Stimulated activated naive B cell treated with anti-CD40 and anti-IgM and Interleukin-4, amounts not matched to agents 10 μg/mL and 1 μg/mL and 100 μg/mL, for 72 hours (primary cell): ENCODE measurements at regions not wholly inside any gene's neighbourhood (a gene's known extent, or its start where the extent isn't known, plus 50 kb on each side); places are given as distances from the start of the nearest gene placed in this dataset.
"Not testable (repeated sequence)": the region's sequence is repeated elsewhere in the genome, so short reads cannot be mapped to it uniquely, and the experiment has no call there.

ENCODE experiments used
- ATAC-seq, 2 donors: fragments of 150-1000 bp; cut with Tn5 transposase; replicated peaks; 2 replicates each; pipeline ENCODE4 v1.10.0; 2021; ENCODE audit warnings: moderate library complexity in 1 of 2
- DNase-seq: peaks from one replicate; pipeline ENCODE4 v3.0.0; 2021
- H3K27ac Mint-ChIP-seq: one replicate; pipeline ENCODE4 v1.8.0; 2022; ENCODE audit warnings: mild to moderate bottlenecking, mixed read lengths
- H3K27me3 Mint-ChIP-seq, 2 donors: one replicate each; pipeline ENCODE4 v1.8.0; 2022; ENCODE audit warnings: mixed read lengths in 2 of 2
- H3K36me3 Mint-ChIP-seq, 2 donors: one replicate each; pipeline ENCODE4 v1.8.0; 2022; ENCODE audit warnings: mixed read lengths in 2 of 2, mild to moderate bottlenecking in 1 of 2
- H3K4me1 Mint-ChIP-seq, 2 donors: one replicate each; pipeline ENCODE4 v1.8.0; 2022; ENCODE audit warnings: mixed read lengths in 2 of 2, mild to moderate bottlenecking in 1 of 2
- H3K4me3 Mint-ChIP-seq, 2 donors: one replicate each; pipeline ENCODE4 v1.8.0; 2022; ENCODE audit warnings: mild to moderate bottlenecking in 2 of 2, mixed read lengths in 2 of 2, moderate library complexity in 1 of 2
- H3K9me3 Mint-ChIP-seq, 2 donors: one replicate each; pipeline ENCODE4 v1.8.0; 2022; ENCODE audit warnings: mixed read lengths in 2 of 2, mild to moderate bottlenecking in 1 of 2

DNA sequence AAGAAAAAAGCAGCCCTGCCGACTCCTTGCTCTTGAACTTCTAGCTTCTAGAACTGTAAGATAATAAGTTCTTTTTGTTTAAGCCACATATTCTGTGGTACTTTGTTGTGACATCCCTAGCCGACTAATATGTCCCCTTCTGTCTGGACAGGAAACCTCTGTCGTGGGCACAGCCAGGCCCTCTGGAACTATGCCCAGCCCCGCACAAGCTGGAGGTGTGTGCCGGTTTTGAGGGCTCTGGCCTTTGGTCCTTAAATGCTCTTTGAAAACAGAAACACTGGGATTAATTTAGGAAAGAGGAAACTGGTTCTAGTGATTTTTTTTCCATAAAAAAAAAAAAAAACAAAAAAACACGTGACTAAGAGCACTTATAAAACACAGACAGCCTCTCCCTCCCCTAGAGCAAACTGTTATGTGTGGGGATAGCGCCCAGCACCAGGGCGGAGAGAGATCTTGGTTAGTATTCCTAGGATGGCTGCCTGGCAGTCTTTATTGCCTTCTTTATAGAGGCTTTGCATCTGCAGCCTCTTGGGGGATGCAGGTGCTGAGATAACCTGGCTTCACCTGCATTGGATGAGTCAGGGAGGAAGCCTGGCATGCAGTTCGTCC lies 244.3 kb downstream of the NFATC2 start:
- H3K4me3 Mint-ChIP-seq, result no peak overlapping the region
- H3K9me3 Mint-ChIP-seq, result peaks cover 3 to 9% of the 10 kb centered on the region in 2 donors
- H3K36me3 Mint-ChIP-seq, result peaks cover 0 to 2% of the 10 kb centered on the region in 2 donors
- no peaks in the 10 kb centered on the region for H3K4me1 Mint-ChIP-seq
- ATAC-seq, result no peak
- H3K27me3 Mint-ChIP-seq, result peaks cover 31 to 36% of the 10 kb centered on the region in 2 donors
- no peak for DNase-seq
- H3K27ac Mint-ChIP-seq, result no peak overlapping the region

DNA sequence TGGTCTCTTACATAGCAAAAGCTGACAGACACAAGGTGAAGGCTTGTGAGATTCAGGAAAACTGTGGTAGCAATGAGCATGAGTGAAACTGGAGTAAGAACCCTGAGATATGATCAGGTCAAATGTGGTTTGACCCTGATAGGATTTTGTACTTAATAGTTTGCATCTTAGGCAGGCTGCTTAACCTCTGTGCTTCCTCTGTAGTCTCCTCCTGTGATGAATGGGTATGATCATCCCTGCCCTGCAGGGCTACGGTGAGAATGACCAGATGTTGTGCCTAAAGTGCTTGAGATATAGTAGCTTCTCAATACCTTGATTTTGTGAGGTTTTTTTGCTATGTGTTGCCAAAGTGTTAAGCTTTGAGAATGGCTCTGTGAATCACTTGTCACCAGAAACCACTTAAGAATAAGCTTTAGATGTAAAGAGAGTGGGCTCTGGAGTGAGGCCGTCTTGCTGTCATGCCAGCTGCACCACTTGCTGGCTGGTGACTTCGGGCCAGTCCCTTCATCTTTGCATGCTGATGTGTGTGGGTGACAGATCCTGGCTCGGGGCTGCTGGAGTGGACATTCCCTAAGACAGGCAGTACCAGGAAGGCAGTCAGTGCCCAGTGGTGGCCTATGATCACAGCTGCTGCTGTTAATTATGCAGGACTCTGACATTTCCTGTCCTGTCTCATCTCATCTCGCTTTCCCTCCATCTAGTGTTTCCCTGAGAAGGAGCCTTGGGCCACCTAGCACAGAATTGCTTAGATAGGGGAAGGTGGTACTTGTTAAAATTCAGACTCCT lies 254.7 kb downstream of the NFATC2 start:
- Mint-ChIP-seq H3K27me3 (peaks cover 20 to 24% of the 10 kb centered on the region in 2 donors), H3K4me1 (no peaks in the 10 kb centered on the region), H3K4me3 (no peak overlapping the region), H3K36me3 (peaks cover 0 to 3% of the 10 kb centered on the region in 2 donors), H3K9me3 (peaks cover 6 to 9% of the 10 kb centered on the region in 2 donors), H3K27ac (no peak overlapping the region)
- DNase-seq (no peak), ATAC-seq (no peak)

DNA sequence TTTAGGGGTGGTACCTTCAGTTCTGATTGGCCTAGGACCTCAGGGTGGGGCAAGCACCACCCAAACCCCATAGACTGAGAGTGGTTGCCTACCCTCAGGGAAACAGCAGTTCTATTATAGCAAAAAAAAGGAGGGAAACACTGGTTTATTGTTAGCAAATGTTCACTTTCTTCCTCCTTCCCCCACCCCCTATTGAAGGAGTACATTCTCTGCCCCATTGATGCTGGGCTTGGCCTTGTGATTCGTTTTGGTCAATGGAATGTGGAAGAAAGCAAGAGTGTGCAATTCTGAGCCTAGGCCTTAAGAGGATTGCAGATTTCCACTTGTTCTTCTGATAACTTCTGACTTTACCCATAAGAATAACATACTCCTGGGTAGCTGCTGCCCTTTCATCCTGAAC lies 255.8 kb downstream of the NFATC2 start:
- Mint-ChIP-seq H3K27ac (no peak overlapping the region), H3K27me3 (peaks cover 16 to 17% of the 10 kb centered on the region in 2 donors), H3K4me3 (no peak overlapping the region), H3K36me3 (no peaks in the 10 kb centered on the region), H3K4me1 (no peaks in the 10 kb centered on the region), H3K9me3 (peaks cover 5 to 9% of the 10 kb centered on the region in 2 donors)
- DNase-seq (no peak), ATAC-seq (no peak)

DNA sequence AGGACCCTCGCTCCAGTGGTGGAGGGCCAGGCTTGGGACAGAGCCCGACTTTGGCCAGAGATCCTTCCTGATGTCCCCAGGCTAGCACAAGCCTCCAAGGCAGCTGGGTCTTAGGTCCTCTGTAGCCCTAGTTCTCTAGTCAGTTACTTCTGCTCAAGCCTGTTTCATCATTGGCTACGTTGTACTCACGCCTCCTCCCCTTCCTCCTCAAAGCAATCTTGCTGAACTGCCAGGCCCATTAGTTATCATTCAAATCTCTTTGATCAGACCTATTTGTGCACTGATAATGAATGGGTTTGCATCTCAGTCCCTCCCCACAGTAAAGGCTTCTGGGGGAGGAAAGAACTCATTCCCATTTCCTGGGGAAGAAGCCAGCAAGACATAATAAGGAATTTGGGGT lies 256.8 kb downstream of the NFATC2 start:
- Mint-ChIP-seq H3K4me3 (no peak overlapping the region), H3K36me3 (no peaks in the 10 kb centered on the region), H3K27ac (no peak overlapping the region), H3K27me3 (peaks cover 10 to 17% of the 10 kb centered on the region in 2 donors), H3K4me1 (no peaks in the 10 kb centered on the region), H3K9me3 (peaks cover 5 to 9% of the 10 kb centered on the region in 2 donors)
- DNase-seq (no peak), ATAC-seq (no peak)

DNA sequence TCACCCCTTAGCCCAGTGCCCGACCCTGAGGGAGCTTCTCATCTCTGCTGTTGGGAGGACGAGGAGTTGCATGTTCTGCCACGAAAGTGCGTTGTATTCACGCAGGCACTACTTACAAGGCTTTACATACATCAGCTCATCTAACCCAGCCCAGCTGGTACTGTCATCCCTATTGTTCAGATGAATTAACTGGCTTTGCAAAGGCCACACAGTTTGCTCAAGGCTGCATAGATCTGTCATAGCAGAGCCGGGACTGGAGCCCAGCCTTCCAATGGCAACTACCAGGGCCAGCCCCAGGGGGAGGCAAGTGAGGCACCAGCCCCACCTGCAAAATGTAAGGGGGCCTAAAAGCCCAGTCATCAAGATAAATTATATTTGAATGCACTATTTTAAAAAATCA lies 257.6 kb downstream of the NFATC2 start:
- no peaks in the 10 kb centered on the region for H3K4me1 Mint-ChIP-seq
- ATAC-seq (no peak), DNase-seq (no peak)
- H3K27ac Mint-ChIP-seq, result no peak overlapping the region
- peaks cover 5 to 9% of the 10 kb centered on the region in 2 donors for H3K9me3 Mint-ChIP-seq
- no peak overlapping the region for H3K4me3 Mint-ChIP-seq
- H3K27me3 Mint-ChIP-seq, result peaks cover 8 to 12% of the 10 kb centered on the region in 2 donors
- H3K36me3 Mint-ChIP-seq, result no peaks in the 10 kb centered on the region

DNA sequence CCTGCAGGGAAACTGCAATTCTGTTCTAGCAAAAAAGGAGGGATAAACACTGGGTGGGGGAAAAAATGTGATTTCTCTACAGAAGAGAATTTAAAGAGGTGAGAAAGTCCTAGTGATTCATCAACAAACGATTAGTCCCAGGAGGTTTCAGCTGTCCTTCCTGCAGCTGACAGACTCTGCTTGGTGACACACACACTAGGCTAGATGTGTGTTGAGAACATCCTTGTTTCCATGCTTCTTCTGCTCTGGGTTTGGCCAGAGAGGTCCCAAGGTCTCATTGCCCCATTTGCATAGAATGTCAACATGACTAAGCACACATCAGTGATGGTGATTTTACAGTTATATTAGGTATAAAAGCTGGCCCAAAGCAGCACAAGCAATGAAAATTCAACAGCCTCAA lies 258.3 kb downstream of the NFATC2 start:
- Mint-ChIP-seq H3K27me3 (peaks cover 10 to 12% of the 10 kb centered on the region in 2 donors), H3K4me1 (no peaks in the 10 kb centered on the region)

DNA sequence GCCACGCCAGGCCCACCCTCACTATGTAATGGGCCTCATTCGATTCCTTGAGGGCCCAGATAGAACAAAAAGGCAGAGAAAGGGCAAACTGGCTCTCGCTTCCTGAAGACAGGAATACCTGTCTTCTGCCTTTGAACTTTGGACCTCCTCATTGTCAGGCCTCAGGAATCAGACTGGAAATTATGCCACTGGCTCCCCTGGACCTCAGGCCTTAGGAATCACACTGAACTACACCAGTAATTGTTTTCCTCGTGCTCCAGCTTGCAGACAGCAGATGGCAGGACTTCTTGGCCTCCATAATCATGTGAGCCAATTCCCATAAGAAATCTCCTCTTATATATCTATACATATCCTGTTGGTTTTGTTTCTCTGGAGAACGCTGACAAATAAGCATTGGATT lies 258.6 kb upstream of the KCNG1 start:
- Mint-ChIP-seq H3K27ac (no peak overlapping the region), H3K36me3 (no peaks in the 10 kb centered on the region), H3K27me3 (peaks cover 19 to 26% of the 10 kb centered on the region in 2 donors), H3K4me3 (no peak overlapping the region), H3K9me3 (no peaks in the 10 kb centered on the region), H3K4me1 (no peaks in the 10 kb centered on the region)
- DNase-seq (no peak), ATAC-seq (no peak)

More for the DNA sequence above, 258.3 kb downstream of the NFATC2 start:
- Mint-ChIP-seq H3K27ac (no peak overlapping the region), H3K9me3 (peaks cover 5 to 9% of the 10 kb centered on the region in 2 donors), H3K4me3 (no peak overlapping the region), H3K36me3 (no peaks in the 10 kb centered on the region)
- no peak for DNase-seq
- ATAC-seq, result no peak

DNA sequence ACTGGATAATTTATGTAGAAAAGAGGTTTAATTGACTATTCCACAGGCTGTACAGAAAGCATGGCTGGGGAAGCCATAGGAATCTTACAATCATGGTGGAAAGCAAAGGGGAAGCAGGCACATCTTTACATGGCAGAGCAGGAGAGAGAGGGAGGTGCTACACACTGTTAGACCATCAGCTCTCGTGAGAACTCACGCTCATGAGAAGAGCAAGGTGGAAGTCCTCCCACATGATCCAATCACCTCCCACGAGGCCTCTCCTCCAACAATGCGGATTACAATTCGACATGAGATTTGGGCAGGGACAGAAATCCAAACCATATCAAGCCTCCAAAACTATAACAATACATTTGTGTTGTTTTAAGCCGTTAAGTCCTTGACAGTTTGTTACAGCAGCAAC lies 257.1 kb upstream of the KCNG1 start:
- H3K4me3 Mint-ChIP-seq, result no peak overlapping the region
- H3K36me3 Mint-ChIP-seq, result no peaks in the 10 kb centered on the region
- H3K27me3 Mint-ChIP-seq, result peaks cover 28 to 34% of the 10 kb centered on the region in 2 donors
- no peaks in the 10 kb centered on the region for H3K9me3 Mint-ChIP-seq
- ATAC-seq, result no peak
- no peak for DNase-seq
- peaks cover 0 to 3% of the 10 kb centered on the region in 2 donors for H3K4me1 Mint-ChIP-seq
- no peak overlapping the region for H3K27ac Mint-ChIP-seq

DNA sequence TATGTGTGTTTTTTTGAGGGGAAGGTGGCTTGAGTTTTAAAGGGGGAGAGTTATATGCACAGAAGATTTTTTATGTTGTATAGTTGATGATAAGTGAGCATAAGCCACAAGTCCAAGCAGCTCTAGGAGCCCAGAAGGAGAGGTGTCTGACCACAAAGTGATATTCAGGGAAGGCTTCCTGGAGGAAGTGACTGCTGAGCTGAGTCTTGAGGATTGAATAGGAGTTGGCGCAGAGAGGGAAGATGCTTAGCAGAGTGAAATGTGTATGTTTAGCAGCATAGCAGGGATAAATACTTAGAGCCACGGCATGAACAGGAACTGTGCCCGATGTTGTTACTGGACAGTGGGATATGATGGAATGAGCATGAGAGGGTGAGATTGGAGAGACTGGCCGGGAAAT lies 255.1 kb upstream of the KCNG1 start:
- Mint-ChIP-seq H3K4me3 (no peak overlapping the region), H3K27me3 (peaks cover 37 to 45% of the 10 kb centered on the region in 2 donors), H3K9me3 (no peaks in the 10 kb centered on the region), H3K36me3 (no peaks in the 10 kb centered on the region), H3K27ac (no peak overlapping the region), H3K4me1 (peaks cover 0 to 3% of the 10 kb centered on the region in 2 donors)
- ATAC-seq, result no peak
- no peak for DNase-seq

DNA sequence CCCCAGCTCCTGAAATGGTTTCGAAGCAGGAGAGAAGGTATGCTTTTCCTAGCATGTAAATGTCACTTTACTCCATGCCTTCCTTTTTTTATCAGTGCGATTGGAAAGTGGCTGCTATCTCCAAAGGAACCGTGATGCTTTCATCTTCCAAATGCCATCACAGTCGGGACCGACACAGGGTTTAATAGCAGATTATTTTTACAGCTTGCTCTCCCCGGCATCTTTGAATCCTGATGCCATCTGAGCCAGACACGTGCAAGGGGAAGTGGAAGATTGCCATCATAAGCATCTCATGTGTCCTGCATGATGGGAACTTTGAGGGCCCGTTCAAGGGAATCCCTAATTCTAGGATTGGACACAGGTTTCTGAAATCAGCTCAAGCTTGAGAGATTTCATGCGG lies 253.4 kb upstream of the KCNG1 start:
- Mint-ChIP-seq H3K36me3 (no peaks in the 10 kb centered on the region), H3K27me3 (peaks cover 41 to 49% of the 10 kb centered on the region in 2 donors), H3K4me1 (peaks cover 0 to 3% of the 10 kb centered on the region in 2 donors), H3K9me3 (no peaks in the 10 kb centered on the region), H3K27ac (no peak overlapping the region), H3K4me3 (no peak overlapping the region)
- no peak for DNase-seq
- ATAC-seq, result no peak

DNA sequence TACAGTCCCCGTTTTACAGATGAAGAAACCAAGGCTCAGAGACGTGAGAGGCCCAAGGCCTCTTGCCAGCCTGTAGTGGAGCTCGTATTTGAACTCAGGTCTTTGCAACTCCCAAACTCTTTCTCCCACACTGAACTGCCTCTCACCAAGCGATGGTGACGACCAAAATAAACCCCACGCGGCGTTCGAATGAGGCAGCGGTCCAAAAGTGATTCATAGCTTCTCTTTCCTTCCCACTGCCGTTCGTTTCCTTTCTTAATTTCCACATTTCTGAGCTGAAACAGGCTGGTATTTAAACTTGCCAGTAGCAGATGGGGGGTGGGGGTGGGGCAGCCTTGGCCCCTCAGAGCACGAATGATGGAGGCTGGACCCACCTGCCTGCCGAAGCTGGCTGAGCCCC lies 252.9 kb upstream of the KCNG1 start:
- H3K4me3 Mint-ChIP-seq, result no peak overlapping the region
- DNase-seq (no peak), ATAC-seq (no peak)
- H3K36me3 Mint-ChIP-seq, result no peaks in the 10 kb centered on the region
- peaks cover 41 to 49% of the 10 kb centered on the region in 2 donors for H3K27me3 Mint-ChIP-seq
- H3K9me3 Mint-ChIP-seq, result no peaks in the 10 kb centered on the region
- no peak overlapping the region for H3K27ac Mint-ChIP-seq
- H3K4me1 Mint-ChIP-seq, result peaks cover 0 to 3% of the 10 kb centered on the region in 2 donors

DNA sequence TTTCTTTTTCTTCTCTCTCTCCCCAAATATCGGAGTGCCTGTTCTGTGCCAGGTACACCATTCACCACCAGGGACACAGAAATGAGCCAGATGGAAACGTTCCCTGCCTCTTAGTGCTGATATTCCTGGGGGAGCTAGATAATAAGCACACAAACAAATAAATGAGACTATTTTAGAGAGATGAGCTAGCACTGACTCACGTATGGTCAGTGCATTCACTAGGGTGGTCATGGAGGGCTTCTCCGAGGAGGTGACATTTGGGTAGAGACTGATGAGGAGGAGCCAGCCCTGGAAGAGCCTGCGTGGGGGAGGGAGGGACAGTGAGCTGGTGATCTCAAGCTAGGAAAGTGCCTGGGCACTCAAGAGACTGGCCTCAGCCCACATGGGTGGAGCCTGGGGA lies 252.3 kb upstream of the KCNG1 start:
- no peak overlapping the region for H3K4me3 Mint-ChIP-seq
- no peaks in the 10 kb centered on the region for H3K36me3 Mint-ChIP-seq
- peaks cover 0 to 1% of the 10 kb centered on the region in 2 donors for H3K9me3 Mint-ChIP-seq
- H3K4me1 Mint-ChIP-seq, result peaks cover 0 to 3% of the 10 kb centered on the region in 2 donors
- DNase-seq, result no peak
- ATAC-seq, result no peak
- H3K27me3 Mint-ChIP-seq, result peaks cover 41 to 49% of the 10 kb centered on the region in 2 donors
- H3K27ac Mint-ChIP-seq, result no peak overlapping the region

DNA sequence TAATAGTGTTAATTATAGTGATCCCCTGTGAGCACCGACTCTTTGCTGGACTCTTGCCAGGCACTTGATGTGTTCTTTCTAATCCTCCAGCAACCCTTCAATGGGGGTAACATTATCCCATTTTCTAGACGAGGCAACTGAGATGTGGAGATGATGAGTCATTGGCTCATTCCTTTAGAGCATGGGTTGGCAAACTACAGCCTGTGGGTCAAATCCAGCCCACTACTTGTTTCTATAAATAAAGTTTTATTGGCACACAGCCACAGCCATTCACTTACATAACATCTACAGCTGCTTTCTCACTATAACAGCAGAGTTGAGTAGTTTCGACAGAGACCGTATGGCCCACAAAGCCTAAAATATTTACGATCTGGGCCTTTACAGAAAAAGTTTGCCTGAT lies 249.5 kb upstream of the KCNG1 start:
- Mint-ChIP-seq H3K27ac (no peak overlapping the region), H3K9me3 (peaks cover 0 to 3% of the 10 kb centered on the region in 2 donors), H3K4me1 (peaks cover 0 to 3% of the 10 kb centered on the region in 2 donors), H3K36me3 (peaks cover 0 to 2% of the 10 kb centered on the region in 2 donors), H3K4me3 (no peak overlapping the region), H3K27me3 (peaks cover 29 to 37% of the 10 kb centered on the region in 2 donors)
- DNase-seq (no peak), ATAC-seq (no peak)

DNA sequence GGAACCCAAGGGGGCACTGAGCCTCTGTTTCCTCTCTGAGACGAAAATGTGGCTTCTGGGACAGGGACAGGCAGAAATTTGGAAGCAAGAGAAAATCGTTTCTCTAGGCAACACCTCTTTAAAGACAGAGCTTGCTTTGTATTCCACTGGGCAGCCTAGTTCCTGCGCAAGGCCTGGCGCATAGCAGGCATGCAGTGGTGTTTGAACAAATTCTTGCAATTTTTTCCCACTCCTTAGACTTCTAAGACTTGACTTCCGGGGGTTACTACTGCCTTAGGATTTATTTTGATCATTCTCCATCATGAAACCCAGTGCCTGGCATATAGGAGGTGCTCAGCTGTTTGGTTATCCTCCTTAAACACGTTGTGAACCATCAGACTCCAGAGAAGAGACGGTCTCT lies 249.0 kb upstream of the KCNG1 start:
- H3K4me3 Mint-ChIP-seq, result no peak overlapping the region
- H3K36me3 Mint-ChIP-seq, result peaks cover 0 to 2% of the 10 kb centered on the region in 2 donors
- peaks cover 0 to 3% of the 10 kb centered on the region in 2 donors for H3K4me1 Mint-ChIP-seq
- H3K9me3 Mint-ChIP-seq, result peaks cover 0 to 3% of the 10 kb centered on the region in 2 donors
- H3K27me3 Mint-ChIP-seq, result peaks cover 27 to 35% of the 10 kb centered on the region in 2 donors
- DNase-seq (no peak), ATAC-seq (no peak)
- H3K27ac Mint-ChIP-seq, result no peak overlapping the region

DNA sequence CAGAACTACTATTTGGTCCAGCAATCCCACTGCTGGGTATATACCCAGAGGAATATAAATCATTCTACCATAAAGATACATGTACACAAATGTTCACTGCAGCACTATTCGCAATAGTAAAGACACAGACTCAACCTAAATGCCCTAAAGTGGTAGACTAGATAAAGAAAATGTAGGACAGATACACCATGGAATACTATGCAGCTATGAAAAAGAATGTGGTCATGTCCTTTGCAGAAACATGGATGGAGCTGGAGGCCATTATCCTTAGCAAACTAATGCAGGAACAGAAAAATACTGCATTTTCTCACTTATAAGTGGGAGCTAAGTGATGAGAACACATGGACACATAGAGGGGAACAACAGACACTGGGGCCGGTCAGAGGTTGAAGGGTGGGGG lies 248.4 kb upstream of the KCNG1 start:
- not testable (repeated sequence) for H3K36me3 Mint-ChIP-seq, ATAC-seq, H3K4me1 Mint-ChIP-seq, H3K9me3 Mint-ChIP-seq, H3K4me3 Mint-ChIP-seq, H3K27ac Mint-ChIP-seq, DNase-seq
- H3K27me3 Mint-ChIP-seq, result peaks cover 23 to 32% of the 10 kb centered on the region in 2 donors
